ENCODE measurements at regions not wholly inside any gene's neighbourhood (a gene's known extent, or its start where the extent isn't known, plus 50 kb on each side); places are given as distances from the start of the nearest gene placed in this dataset.

DNA sequence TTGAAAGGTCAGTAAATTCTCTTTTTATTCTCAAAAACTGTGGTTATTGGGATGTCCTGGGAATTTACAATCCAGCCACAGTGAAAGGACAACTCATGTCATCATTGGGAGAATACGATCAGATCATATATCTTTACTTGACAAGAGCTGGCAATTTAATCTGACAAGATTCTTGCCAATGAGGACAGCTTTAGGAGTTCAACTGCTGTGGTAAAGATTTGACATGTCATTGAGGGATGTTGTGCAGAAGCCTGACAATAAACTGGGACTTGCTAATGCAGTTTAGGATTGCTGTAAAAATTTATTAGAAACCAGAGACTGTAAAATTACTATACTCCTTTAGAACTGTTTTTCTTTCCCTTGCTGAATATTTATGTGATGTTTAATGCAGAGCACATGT, 1131.0 kb downstream of the MAT2B start:
- H3K4me2 ChIP-seq, result no peak overlapping the region
- no peak for TF ChIP-seq Cebpa-rat (IDR thresholded peaks at IDR 0.05)
- no peaks in the 10 kb centered on the region for H3K36me3 ChIP-seq

DNA sequence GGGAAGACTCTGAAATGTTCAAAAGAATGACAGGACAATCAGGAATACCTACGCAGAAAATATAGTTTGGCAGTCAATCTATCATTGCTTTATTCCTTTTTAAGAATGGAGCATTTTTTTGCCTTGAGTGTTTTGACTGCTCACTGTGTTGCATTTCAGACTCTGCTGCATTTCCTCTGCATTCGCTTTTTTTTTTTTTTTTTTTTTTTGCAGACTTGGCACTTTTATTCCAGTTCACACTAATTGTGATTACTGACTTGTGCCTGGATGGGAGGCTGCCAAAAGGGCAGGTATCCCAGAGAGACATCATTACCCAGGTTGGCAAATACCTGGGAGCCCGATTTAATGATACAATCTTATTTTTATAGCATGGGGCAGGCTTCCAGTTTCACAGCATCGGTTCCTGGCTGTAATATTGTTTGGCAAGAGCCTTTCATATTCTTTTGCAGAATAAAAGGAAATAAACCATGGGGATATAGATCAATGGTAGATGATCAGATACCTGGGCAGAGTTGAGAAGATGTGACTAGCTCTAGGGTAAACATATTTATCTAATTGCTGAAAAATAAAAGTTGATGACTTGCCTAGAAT, 1132.6 kb downstream of the MAT2B start:
- Histone ChIP-seq H3K4me3 (no peak overlapping the region), H3K4me2 (no peak overlapping the region), H3K4me1 (no peaks in the 10 kb centered on the region), H3K27me3 (no peaks in the 10 kb centered on the region), H3K9ac (no peak overlapping the region), H3K36me3 (no peaks in the 10 kb centered on the region), H3K27ac (no peak overlapping the region), H3K9me3 (no peaks in the 10 kb centered on the region), H4K20me1 (no peaks in the 10 kb centered on the region)
- TF ChIP-seq Cebpa-rat (IDR thresholded peaks at IDR 0.05), result no peak

More for the DNA sequence above, 1131.0 kb downstream of the MAT2B start:
- no peak overlapping the region for H3K27ac ChIP-seq
- no peaks in the 10 kb centered on the region for H3K4me1 ChIP-seq
- no peak overlapping the region for H3K9ac ChIP-seq
- H4K20me1 ChIP-seq, result no peaks in the 10 kb centered on the region
- H3K27me3 ChIP-seq, result no peaks in the 10 kb centered on the region
- H3K9me3 ChIP-seq, result no peaks in the 10 kb centered on the region
- no peak overlapping the region for H3K4me3 ChIP-seq

DNA sequence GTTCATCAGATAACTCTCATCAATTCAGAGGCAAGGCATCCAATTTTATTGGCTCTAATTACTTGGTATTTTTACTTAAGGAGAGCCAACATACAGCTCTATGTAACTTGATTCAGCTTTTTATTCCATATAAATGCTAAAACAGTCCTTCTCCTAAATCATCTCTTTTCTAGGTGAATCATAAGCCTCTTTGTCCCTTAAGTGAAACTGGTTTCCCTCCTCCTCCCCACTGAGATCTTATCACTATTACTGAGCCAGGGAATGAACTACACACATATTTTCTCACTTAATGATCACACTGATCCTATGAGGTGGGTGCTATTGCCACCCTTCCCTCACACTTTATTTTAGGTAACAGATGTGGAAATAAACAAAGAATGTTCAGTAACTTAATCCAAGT, 1143.8 kb downstream of the MAT2B start:
- Histone ChIP-seq H3K9me3 (no peaks in the 10 kb centered on the region), H3K4me2 (no peak overlapping the region), H3K27me3 (no peaks in the 10 kb centered on the region), H3K4me1 (no peaks in the 10 kb centered on the region), H4K20me1 (no peaks in the 10 kb centered on the region), H3K9ac (no peak overlapping the region), H3K27ac (no peak overlapping the region), H3K36me3 (no peaks in the 10 kb centered on the region), H3K4me3 (no peak overlapping the region)
- no peak for TF ChIP-seq Cebpa-rat (IDR thresholded peaks at IDR 0.05)

- Histone ChIP-seq H3K36me3 (no peaks in the 10 kb centered on the region), H3K27me3 (no peaks in the 10 kb centered on the region)
These were observed 1145.0 kb downstream of the MAT2B start for GRCh38 chr5:164650427-164650826.

GRCh38 chr5:164651546-164652275, 1146.3 kb downstream of the MAT2B start:
- no peaks in the 10 kb centered on the region for H3K4me1 ChIP-seq
- H3K9ac ChIP-seq, result no peak overlapping the region
- no peaks in the 10 kb centered on the region for H3K27me3 ChIP-seq
- H3K36me3 ChIP-seq, result no peaks in the 10 kb centered on the region
- no peak overlapping the region for H3K4me3 ChIP-seq
- H4K20me1 ChIP-seq, result no peaks in the 10 kb centered on the region
- no peak for TF ChIP-seq Cebpa-rat (IDR thresholded peaks at IDR 0.05)
- H3K4me2 ChIP-seq, result no peak overlapping the region
- no peak overlapping the region for H3K27ac ChIP-seq
- H3K9me3 ChIP-seq, result no peaks in the 10 kb centered on the region

More at GRCh38 chr5:164650427-164650826, 1145.0 kb downstream of the MAT2B start:
- no peak overlapping the region for H3K27ac ChIP-seq
- no peaks in the 10 kb centered on the region for H3K9me3 ChIP-seq
- no peak overlapping the region for H3K4me2 ChIP-seq
- no peaks in the 10 kb centered on the region for H4K20me1 ChIP-seq
- H3K9ac ChIP-seq, result no peak overlapping the region
- no peaks in the 10 kb centered on the region for H3K4me1 ChIP-seq
- TF ChIP-seq Cebpa-rat (IDR thresholded peaks at IDR 0.05), result no peak
- H3K4me3 ChIP-seq, result no peak overlapping the region

GRCh38 chr5:164652276-164652660, 1146.8 kb downstream of the MAT2B start:
- Histone ChIP-seq H3K4me1 (no peaks in the 10 kb centered on the region), H3K9ac (no peak overlapping the region), H3K4me2 (no peak overlapping the region), H3K27ac (no peak overlapping the region), H3K4me3 (no peak overlapping the region), H3K9me3 (no peaks in the 10 kb centered on the region), H3K27me3 (no peaks in the 10 kb centered on the region), H3K36me3 (no peaks in the 10 kb centered on the region), H4K20me1 (no peaks in the 10 kb centered on the region)
- no peak for TF ChIP-seq Cebpa-rat (IDR thresholded peaks at IDR 0.05)

GRCh38 chr5:164663198-164663989, 1158.0 kb downstream of the MAT2B start:
- Histone ChIP-seq H3K27me3 (no peaks in the 10 kb centered on the region), H3K4me1 (no peaks in the 10 kb centered on the region)

DNA sequence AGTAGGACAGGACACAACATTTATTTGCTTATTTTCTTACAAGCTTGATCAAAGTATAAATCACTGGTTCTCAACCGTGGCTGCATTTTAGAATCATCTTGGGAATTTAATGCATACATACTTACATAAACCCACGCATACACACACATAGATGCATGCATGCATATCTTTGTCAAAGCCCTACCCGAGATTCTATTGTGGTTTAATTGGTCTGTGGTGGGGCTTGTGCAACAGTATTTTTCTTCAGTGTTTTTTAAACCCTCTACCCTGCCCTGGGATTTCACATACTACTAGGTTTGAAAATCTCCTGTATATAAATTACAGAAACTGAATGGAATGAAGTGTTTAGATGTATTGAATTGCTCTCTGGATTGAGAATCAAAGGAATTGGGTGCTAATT, 1166.2 kb downstream of the MAT2B start:
- Histone ChIP-seq H3K9ac (no peak overlapping the region), H3K4me2 (no peak overlapping the region), H3K9me3 (no peaks in the 10 kb centered on the region), H4K20me1 (no peaks in the 10 kb centered on the region), H3K36me3 (no peaks in the 10 kb centered on the region), H3K4me1 (0 out of 2 replicates have a peak, but pooled peaks cover 4% of the 10 kb centered on the region), H3K27me3 (no peaks in the 10 kb centered on the region), H3K27ac (no peak overlapping the region), H3K4me3 (no peak overlapping the region)
- TF ChIP-seq Cebpa-rat (IDR thresholded peaks at IDR 0.05), result no peak

More at GRCh38 chr5:164663198-164663989, 1158.0 kb downstream of the MAT2B start:
- H3K4me2 ChIP-seq, result no peak overlapping the region
- no peaks in the 10 kb centered on the region for H4K20me1 ChIP-seq
- no peaks in the 10 kb centered on the region for H3K36me3 ChIP-seq
- TF ChIP-seq Cebpa-rat (IDR thresholded peaks at IDR 0.05), result no peak
- no peak overlapping the region for H3K4me3 ChIP-seq
- no peak overlapping the region for H3K9ac ChIP-seq
- H3K9me3 ChIP-seq, result no peaks in the 10 kb centered on the region
- no peak overlapping the region for H3K27ac ChIP-seq

DNA sequence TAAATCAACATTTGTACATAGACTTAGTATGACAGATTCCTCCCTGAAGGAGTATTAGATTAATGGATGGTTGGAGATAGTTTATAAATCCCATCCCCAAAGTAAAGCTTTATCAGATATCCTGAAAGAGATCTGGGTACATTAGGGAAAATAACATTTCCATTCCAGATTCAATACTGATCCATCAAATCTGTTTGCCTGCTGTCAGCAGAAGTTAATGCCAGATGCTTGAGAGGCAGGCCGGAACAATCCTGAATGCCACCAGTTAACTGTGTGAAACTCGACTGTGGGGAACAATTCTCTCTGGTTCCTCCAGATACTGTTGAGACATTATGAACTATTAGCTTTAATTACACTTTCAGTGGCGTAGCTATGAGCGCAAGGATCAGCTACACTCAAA, 1166.8 kb downstream of the MAT2B start:
- Histone ChIP-seq H4K20me1 (no peaks in the 10 kb centered on the region), H3K9ac (no peak overlapping the region), H3K27ac (no peak overlapping the region), H3K27me3 (no peaks in the 10 kb centered on the region), H3K4me1 (0 out of 2 replicates have a peak, but pooled peaks cover 4% of the 10 kb centered on the region), H3K36me3 (no peaks in the 10 kb centered on the region), H3K4me3 (no peak overlapping the region), H3K4me2 (no peak overlapping the region), H3K9me3 (no peaks in the 10 kb centered on the region)
- no peak for TF ChIP-seq Cebpa-rat (IDR thresholded peaks at IDR 0.05)
